Lower leg skin (tissue), 3 donors: ENCODE measurements at regions not wholly inside any gene's neighbourhood (a gene's known extent, or its start where the extent isn't known, plus 50 kb on each side); places are given as distances from the start of the nearest gene placed in this dataset.

Experiments used
- CTCF ChIP-seq, 3 donors: fragments of 450-650 bp; IDR thresholded peaks; one replicate each; pipeline ENCODE4 v1.5.1; 2016; ENCODE audit warnings: antibody characterized with exemption in 3 of 3, mild to moderate bottlenecking in 3 of 3, moderate library complexity in 2 of 3
- POLR2A ChIP-seq, 2 donors: fragments of 450-650 bp; IDR thresholded peaks; one replicate each; pipeline ENCODE4 v1.6.1; 2016 to 2017; ENCODE audit warnings: antibody characterized with exemption in 2 of 2, mild to moderate bottlenecking in 1 of 2, moderate library complexity in 1 of 2

GRCh38 chr10:63819753-63820329 is 298.6 kb downstream of the REEP3 start:
- no peak for TF ChIP-seq CTCF (IDR thresholded peaks at IDR 0.05)
- no peak for TF ChIP-seq POLR2A (IDR thresholded peaks at IDR 0.05)
